Dedifferentiated amniotic fluid mesenchymal stem cell (primary cell): ENCODE measurements at regions not wholly inside any gene's neighbourhood (a gene's known extent, or its start where the extent isn't known, plus 50 kb on each side); places are given as distances from the start of the nearest gene placed in this dataset.

Source experiments
- DNase-seq: peaks from one replicate; pipeline ENCODE4 v3.0.0-alpha.2; 2016; ENCODE audit errors: extremely low spot score

DNA sequence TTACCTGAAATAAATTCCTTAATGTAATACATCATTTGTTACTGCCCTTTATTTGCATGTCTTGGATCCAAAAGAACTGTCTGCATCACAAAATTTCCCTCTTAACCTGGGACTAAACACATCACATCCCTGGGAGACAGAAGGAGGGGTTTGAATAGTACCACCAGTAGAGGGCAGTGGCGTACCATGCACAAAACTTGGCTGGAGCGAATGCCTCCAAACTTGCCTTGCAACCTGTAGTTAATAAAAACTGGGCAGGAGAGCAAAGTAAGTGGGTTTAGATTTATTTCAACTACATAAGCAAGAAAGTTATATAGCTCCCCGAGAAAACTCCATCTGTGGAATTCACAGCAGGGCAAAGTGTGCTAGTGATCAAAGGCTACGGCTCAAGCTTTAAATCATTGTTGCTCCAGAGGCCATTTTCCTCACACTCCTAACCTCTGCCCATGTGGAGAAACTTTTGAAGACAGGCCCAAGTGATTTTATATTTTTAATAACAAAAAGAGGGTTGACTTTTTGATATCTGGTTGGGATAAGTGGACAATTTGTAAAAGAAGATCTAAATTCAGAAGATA lies 1176.7 kb upstream of the SEL1L start:
- peak; percentile 32 for DNase-seq

DNA sequence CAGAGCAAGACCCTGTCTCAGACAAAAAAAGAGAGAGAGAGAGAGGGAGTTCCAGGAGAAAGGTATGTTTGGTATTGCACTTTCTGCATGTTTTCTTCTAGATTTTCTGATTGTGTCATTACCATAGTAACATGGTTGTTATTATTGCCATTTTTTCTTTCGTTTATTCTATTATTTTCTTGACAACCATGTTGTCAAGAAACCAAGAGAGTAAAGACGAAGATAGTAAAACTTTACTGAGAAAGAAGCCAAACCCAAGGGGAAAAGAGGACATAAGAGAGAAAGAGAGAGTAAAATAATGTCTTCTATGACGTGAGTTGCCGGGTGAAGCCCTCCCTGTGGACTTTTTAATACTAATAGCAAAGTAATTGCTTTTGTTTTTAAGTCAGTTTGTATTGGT lies 1186.0 kb upstream of the SEL1L start:
- DNase-seq: no peak

DNA sequence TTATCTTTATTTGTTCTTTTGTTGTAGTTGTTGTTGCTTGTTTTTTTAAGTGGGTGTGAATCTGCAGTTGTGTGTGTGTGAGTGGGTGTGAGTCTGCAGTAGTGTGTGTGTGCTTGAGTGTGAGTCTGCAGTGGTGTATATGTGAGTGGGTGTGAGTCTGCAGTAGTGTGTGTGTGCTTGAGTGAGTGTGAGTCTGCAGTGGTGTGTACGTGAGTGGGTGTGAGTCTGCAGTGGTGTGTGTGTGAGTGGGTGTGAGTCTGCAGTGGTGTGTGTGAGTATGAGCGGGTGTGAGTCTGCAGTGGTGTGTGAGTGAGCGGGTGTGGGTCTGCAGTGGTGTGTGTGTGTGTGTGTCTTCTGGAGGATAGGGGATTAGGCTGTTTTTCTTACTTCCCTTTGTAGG lies 1186.8 kb upstream of the SEL1L start:
- DNase-seq: no peak

DNA sequence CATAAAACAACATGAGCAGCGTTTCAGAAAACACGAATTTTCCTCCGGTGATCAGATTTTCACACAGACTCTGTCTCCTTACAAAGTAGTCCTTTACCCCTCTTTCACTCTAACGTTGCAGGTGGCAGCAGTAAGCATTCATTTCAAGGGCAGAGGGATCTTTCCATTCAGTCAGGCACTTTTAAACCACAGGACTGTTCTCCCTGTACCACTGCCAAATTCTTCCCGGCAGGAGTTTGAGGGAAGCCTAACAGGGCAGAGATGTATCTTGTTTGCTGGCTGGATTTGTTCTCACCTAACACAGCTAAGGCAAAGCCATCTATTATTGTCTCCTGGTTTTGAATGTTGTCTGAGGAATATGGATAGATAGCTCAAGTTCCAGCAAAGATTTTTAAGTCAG lies 1187.3 kb upstream of the SEL1L start:
- no peak for DNase-seq

DNA sequence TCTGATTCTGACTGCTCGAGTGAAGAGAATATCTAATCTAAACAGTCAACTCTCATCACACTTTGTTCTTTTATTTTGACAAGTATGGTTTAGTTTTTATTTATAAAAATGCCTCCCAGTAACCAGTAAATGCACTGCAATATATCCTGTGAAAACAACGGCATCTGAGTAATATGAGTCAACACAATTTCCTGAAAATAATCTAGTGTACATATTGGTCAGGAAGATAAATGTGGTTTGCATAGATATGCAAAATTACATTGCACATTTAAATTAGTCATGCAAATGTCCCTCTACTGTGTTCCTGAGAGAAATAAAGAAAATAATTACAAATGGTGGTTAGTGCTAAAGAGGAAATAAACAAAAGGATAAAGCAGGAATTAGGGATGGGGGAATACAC lies 1190.7 kb upstream of the SEL1L start:
- no peak for DNase-seq

DNA sequence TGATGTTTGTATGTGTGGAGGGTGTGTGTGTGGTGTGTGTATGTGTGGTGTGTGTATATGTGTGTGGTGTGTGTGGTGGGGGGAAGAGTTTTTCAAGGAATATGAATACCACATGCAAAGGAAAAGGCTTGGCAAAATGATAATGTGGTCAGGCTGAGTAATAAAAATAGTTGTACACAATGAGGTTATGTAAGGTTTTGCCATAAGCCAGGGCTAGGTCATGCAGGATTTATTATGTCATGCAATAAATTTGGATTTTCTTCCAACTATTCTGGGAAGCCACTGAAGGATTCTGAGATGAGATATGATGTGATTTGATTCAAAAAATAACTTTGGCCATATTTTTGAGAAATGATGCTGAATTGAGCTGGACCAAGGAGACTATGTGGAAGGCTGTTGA lies 1191.6 kb upstream of the SEL1L start:
- no peak for DNase-seq

DNA sequence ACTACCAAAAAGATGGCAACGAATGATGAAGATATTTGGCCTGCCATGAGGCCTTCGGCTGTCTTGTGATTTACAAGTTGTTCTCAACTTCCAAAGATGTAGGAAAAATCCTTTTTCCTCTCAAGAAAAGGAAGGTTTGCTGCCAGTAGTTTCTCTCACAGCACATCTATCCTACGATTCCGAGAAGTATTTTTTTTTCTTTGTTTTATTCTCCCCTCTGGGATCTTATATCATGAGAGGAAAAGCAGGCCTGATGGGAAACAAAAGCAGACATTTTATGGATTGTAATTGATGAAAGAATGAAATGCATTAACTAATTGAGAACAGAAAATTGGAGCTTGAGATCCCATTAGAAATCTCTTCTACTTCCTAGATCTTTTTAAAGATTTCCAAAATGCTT lies 1197.9 kb upstream of the SEL1L start:
- DNase-seq: no peak

DNA sequence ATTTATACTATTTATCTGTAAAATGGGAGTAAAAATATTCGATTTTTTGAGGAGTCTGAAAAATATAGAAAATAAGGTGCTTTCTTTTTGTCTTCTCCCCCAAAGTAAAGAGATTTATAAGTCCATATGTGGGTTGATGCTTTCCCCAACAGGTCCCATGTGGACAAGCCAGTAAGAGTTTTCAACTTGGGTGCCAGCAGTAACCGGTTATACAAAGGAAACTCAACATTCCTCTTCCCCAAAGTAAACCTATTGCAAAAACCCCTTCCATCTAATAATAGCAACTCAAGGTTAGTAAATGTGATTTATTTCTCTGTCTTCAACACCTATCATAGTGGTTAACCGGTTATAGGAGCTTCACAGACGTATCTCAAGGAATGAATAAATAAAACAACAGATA lies 1206.9 kb upstream of the SEL1L start:
- no peak for DNase-seq

DNA sequence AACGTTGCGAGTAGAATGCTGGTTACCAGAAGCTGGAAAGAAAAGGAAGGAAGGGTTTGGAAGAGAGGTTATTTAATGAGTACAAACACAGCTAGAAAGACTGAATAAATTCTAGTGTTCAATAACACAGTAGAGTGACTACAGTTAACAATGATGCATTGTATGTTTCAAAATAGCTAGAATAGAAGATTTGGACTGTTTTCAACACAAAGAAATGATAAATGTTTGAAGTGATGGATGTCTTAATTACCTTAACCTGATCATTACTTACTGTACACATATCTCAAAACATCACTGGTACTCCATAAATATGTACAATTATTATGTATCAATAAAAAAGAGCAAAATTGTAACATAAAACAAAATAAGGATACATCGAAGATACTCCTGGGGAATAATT lies 1221.8 kb upstream of the SEL1L start:
- DNase-seq: no peak

DNA sequence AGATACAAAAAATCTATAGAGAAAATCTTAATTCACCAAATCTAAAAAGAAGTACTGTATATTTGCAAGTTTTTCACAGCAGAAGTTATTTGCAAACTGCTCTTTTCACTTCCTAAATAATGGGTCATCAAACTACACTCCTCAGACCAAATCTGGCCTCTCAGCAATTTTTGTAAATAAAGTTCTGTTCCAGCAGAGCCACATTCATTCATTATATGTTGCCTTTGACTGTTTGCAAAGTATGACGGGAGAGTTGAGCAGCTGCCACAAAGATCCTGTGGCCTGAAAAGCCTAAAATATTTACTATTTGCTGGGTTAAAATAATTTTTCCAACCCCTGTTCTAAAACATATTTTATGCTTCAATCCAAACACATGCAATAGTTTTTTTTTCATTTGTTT lies 1222.3 kb upstream of the SEL1L start:
- DNase-seq: no peak

DNA sequence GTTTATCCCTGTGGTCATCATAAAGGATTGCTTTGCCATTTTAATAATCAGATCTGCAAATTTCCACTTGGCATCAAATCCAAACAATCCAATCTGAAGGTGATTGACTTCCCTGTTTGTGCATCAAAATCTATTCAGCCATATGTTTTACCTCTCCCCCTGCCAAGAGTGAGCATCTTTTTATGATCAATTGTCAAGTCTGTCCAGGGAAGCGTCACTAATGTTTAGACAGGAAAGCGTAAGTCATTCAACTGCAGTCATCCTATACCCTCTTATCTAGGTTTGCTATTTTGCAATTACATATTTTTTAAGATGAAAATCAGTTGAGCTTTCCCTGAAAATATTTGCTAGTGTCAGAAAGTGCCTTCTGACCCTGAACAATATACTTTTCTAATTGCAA lies 1224.1 kb upstream of the SEL1L start:
- no peak for DNase-seq

DNA sequence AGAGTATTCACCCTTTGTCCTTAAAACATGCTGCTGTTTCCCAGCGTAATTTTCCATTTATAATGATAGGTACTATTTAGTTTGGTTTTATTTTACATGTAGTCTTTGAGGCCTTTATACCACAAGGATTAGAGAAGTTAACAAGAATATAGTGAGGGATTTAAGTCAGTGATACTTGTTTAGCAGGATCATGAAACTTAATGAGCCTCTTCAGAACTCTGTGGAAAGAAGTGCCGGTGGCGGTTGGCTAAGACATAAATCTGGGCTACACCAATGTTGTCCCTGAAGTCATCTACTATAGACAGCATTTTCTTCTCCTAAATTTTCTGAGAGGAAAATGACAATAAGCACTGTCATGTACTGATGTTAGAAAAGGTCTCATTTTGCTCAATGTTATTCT lies 1226.0 kb upstream of the SEL1L start:
- DNase-seq: no peak

DNA sequence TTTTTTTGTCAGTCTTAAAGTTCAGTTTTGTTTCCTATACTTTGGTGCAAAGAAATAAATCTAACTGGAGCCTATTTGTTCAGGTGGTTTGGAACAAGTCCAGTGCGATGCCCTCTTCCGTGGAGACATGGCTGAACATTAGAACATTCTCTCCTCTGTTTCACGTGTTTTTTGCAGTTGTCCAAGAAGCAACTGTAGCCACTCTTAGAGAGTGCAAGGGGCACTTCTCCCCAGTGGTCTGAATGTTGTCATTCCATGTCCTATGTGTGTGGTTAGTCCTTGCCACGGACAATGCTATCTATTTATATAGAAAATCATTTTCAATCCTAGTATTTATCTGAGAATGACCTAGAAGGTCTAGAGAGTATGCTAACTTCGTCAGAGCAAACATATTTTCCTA lies 1232.5 kb upstream of the SEL1L start:
- no peak for DNase-seq

DNA sequence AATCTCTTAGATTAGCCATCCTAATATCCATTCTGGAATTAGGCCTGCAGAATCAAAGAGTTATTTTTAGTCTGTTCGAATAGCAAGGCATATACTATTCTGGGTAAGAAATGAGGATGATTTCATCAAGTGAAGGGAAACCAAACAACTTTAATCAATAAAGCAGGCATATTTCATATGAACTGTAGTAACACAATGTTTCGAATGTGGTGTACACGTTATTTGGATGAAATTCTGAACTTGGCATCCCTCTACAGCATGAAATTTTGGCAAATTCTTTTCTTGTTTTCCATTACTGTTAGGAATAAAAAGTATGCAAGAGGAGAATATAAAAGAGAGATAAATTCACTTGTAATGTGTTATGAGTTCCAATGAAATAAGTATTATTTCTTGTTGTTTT lies 1233.3 kb upstream of the SEL1L start:
- no peak for DNase-seq

DNA sequence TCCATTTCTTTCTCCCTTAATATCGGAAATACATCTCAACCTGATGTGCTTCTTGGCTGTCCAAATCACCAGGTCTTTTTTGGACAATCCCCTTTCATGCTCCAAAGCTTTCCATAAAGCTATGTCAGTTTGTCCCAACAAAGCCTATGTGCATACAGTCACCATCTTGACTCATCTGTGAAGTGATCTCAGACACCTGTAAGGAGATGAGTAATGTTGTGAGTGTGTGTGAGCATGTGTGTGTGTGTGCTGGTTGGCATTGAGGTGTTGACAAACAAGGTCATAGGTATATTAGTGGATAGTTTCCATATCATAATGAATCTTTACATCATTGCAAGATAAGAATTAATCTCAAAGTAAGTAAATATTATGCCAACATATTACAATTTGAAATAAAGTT lies 1243.3 kb upstream of the SEL1L start:
- DNase-seq: no peak

DNA sequence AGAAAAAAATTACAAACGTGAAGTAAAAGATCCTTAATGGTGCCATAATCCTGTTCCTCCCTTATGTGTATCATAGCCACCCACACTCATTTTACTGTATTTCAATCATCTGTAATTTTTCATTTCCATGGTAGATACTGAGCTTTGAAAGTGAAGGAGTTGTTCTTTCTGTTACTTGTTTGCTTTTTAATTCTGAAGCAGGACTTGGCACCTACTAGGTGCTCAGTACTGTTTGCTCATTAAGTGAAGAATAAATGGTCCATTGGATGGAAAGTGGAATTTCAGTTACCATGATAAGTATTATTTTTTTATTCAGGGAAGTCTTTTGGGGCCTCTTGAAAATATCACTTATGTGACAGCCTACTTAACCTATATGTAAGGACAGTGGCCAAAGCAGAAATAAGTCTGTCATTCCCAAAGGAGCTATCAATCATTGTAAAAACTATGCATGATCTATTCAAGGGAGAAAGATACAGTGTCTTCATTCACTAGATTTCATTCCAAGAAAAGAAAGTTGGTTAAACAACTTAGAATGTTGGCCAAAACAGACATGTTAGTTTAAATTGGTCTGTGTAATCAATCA lies 1244.4 kb upstream of the SEL1L start:
- no peak for DNase-seq

DNA sequence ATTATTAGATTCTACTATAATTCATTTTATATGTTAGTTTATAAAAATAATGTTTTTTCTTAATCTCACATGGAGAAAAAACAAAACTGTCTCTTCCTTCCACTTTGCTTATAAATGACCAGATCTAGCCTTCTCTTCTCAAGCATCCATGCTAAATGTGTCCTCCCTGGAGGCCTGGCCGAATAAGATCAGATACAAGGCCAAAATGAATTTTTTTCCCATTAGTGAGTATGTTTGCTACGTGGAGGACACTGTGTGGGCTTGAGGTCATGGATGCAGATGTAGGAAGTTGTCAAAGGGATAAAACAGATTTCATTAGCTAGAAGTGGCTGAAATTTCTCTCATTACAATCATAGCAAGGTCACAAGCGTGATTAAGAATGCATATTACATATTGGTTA lies 1244.9 kb upstream of the SEL1L start:
- no peak for DNase-seq

DNA sequence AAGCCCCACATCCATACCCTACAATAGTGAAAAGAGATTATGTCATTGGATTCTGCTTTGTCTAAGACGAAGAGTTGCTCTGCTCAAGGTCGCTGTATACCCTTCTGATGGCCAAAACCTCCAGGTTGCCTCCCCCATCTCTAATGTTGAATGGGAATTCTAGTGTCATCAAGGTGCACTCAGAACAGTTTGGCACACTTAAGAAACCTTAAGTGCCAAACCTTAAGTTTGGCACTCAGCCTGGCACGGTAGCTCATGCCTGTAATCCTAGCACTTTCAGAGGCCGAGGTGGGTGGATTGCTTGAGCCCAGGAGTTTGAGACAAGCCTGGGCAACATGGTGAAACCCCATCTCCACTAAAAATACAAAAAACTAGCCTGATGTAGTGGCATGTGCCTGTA lies 1245.6 kb upstream of the SEL1L start:
- DNase-seq: no peak

DNA sequence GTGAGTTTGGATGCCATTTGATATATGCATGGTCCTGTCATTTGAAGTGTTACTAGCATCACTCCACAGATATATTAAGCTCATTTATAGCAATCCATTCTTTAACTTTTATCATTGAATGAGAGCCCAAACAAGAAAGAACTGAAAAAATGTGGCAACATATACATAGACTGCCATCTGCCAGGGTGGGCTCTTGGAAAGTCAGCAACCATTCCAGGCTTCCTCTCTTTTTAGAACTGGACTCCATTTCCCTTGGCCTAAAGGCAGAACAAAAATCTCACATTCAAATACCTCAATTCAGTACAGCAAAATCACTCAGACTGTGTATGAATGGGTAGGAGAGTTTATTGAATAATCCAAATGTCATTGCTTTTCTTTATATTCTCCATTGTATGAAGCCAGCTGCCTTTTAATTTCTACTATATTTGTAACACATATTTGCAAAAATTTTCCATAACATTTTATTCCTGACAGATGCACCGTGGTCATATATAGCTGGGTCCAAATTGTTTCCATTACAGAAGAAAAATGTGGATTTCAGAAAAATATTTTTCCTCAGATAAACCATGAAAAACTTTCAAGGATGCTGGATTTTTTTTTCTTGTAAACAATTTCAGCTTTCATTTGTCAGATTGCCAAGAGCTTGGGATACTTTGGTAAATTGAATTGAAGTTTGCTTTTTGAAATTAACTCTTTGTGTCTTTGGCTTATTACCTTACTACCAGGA lies 1252.3 kb upstream of the SEL1L start:
- DNase-seq: no peak

DNA sequence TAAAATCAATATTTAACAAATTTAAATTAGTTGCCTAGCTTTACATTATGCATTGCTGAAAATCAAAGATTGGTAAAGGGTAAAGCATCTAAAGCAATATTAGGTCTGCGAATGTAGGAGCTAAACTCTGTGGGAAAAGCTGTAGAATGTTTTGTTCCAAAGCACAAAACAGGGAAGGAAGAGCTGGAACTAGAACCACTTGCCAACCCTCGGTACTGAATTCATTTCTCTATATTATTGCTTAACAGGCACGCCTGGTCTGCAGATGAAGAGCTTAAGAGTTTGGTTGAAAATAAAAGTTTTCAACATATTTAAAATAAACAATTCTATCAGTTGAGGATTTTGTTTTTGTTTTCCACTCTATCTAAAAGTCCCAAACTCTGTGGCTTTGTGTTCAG lies 1252.8 kb upstream of the SEL1L start:
- DNase-seq: no peak

DNA sequence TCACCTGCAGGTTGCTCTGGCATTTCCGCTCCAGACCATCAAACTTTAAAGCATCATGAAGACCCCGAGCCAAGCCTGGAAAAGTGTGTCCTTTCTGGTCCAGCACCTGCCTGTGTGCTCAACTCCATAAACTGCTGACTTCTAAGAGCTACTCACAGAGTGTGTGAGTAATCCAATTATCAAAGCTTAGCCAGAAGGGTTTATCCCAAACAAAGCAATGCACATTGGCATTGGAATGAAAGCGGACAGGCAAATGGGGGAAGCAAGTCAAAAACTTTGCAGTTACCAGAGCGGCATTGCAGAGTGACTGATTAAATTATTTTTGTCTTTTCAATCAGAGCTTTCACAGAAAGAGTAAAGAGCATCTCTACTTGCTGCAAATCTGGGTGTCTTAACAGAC lies 1262.4 kb upstream of the SEL1L start:
- DNase-seq: no peak

DNA sequence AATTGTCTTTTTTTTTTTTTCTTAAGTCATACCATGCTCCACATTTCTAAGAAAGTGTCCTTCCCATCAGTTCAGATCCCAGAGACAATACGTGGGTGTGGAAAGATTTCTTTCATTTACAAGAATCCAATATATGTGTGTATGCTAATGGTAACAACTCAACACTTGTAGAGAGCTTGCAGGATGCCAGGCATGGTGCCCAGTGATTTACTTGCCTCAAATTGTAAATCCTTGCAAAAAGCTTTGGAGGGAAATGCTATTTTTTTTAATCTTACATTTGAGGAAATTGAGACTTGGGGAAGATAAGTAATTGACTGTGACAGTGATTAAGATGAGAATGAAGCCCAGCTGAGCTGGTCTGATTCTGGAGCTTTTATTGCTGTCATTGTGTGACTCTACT lies 1264.6 kb upstream of the SEL1L start:
- no peak for DNase-seq

DNA sequence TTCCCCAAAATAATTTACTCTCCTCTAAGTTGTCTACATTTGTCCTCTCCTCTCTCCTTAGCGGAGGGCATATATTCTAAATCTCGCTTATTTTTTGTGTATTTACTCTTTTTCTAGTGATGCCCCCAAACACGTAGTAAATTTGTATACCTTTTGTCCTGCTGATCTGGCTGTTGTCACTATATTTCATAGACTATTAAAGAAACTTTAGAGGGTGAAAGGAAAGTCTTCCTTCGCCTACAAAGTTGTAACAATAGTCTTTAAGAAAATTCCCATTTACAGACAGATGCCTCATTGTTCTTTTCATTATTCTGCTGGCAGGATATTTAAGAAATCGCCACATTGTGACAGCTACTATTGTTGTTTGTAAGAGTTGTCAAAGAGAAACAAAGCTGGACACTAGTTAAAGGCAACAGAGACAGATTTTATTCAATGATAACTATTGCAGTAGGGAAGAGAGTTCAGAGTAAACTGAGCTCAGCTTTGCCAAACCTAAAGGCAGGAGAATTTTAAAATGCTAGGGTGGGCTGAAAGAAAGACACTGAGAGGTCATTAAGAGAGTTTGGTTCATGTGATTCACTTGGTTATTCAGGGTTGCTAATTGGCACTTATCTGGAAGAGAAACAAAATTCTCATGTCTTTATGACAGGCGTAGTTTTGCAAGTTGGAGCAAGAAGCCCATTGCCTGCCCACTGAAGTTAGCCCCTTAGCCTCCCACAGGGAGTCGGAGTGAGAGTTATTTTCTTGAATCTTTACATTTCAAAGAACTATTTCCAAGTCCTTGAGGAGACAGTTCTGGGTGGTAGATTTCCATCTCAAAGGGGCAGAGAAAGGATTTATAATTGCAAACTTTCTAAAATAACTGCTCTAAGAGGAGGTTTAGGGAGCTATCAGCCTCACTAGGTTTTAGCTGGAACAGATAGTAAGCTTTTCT lies 1272.5 kb upstream of the SEL1L start:
- no peak for DNase-seq
